IMR-90 (cell line): ENCODE measurements at regions not wholly inside any gene's neighbourhood (a gene's known extent, or its start where the extent isn't known, plus 50 kb on each side); places are given as distances from the start of the nearest gene placed in this dataset.

Source experiments
- ATAC-seq: fragments of 200-7000 bp; cut with Tn5 transposase; 2 replicates; pipeline ENCODE4 v1.9.1; 2020; ENCODE audit warnings: low read depth, mild to moderate bottlenecking, moderate library complexity
- BruUV-seq: library from RNA; stranded (reverse); fragments of 400-500 nt; replicated peaks from 2 replicates; lab custom pipeline; 2021; lab: Mats Ljungman, UMichigan
- CTCF ChIA-PET: fragments of 300-600 bp; formaldehyde crosslinking; extraction: SDS; loops from one replicate; lab custom pipeline; 2021; ENCODE audit warnings: antibody characterized with exemption; lab: Yijun Ruan, JAX
- POLR2A ChIA-PET: fragments of 300-600 bp; sonication (Branson Sonifier 250); formaldehyde crosslinking; loops from one replicate; lab custom pipeline; 2022; ENCODE audit warnings: antibody characterized with exemption; ENCODE audit not compliant: unreplicated experiment; lab: Charles Lee
- DNase-seq: peaks from one replicate; pipeline ENCODE4 v3.0.0; 2013
- H2AFZ ChIP-seq: replicated peaks from 2 replicates; pipeline ENCODE3; 2013; ENCODE audit warnings: low read length, mild to moderate bottlenecking; ENCODE audit not compliant: poor library complexity
- H2AK5ac ChIP-seq: 2 replicates; pipeline ENCODE4 v1.6.1; 2013; ENCODE audit warnings: low read depth, low read length, inconsistent platforms
- H2AK9ac ChIP-seq: replicated peaks from 2 replicates; pipeline ENCODE3; 2013; ENCODE audit warnings: mild to moderate bottlenecking, low read depth, low read length, moderate library complexity; ENCODE audit not compliant: poor library complexity
- H2BK120ac ChIP-seq: 2 replicates; pipeline ENCODE4 v1.6.1; 2013; ENCODE audit warnings: low read depth, low read length, inconsistent platforms
- H2BK15ac ChIP-seq: 3 replicates; pipeline ENCODE4 v1.6.1; 2013; ENCODE audit warnings: low read depth, low read length, inconsistent platforms
- H2BK20ac ChIP-seq: 2 replicates; pipeline ENCODE4 v1.6.1; 2013; ENCODE audit warnings: low read depth, mild to moderate bottlenecking, inconsistent platforms, low read length, moderate library complexity
- H2BK5ac ChIP-seq: 2 replicates; pipeline ENCODE4 v1.6.1; 2013; ENCODE audit warnings: mild to moderate bottlenecking, low read depth, low read length, inconsistent platforms; ENCODE audit not compliant: poor library complexity, severe bottlenecking
- H3K14ac ChIP-seq: replicated peaks from 2 replicates; pipeline ENCODE4 v1.6.1; 2013; ENCODE audit warnings: low read depth, low read length, inconsistent platforms
- H3K18ac ChIP-seq: 2 replicates; pipeline ENCODE4 v1.6.1; 2013; ENCODE audit warnings: low read depth, low read length, control low read depth
- H3K23ac ChIP-seq: 2 replicates; pipeline ENCODE4 v1.6.1; 2013; ENCODE audit warnings: low read depth, low read length, inconsistent platforms
- H3K27ac ChIP-seq: 2 replicates; pipeline ENCODE4 v1.5.1; 2013; ENCODE audit warnings: mild to moderate bottlenecking, control low read depth, low read length; ENCODE audit not compliant: insufficient read depth
- H3K27me3 ChIP-seq: 2 replicates; pipeline ENCODE4 v1.6.1; 2013; ENCODE audit warnings: low read length; ENCODE audit not compliant: control insufficient read depth, insufficient read depth
- H3K36me3 ChIP-seq: 2 replicates; pipeline ENCODE4 v1.6.1; 2013; ENCODE audit warnings: low read length, mixed read lengths; ENCODE audit not compliant: control insufficient read depth, insufficient read depth
- H3K4ac ChIP-seq: 2 replicates; pipeline ENCODE4 v1.6.1; 2013; ENCODE audit warnings: low read depth, low read length, inconsistent platforms
- H3K4me1 ChIP-seq: 2 replicates; pipeline ENCODE4 v1.6.1; 2013; ENCODE audit warnings: low read length, mixed read lengths; ENCODE audit not compliant: control insufficient read depth, insufficient read depth
- H3K4me2 ChIP-seq: 2 replicates; pipeline ENCODE4 v1.6.1; 2013; ENCODE audit warnings: low read depth, mild to moderate bottlenecking, control low read depth, low read length, moderate library complexity
- H3K4me3 ChIP-seq: 2 replicates; pipeline ENCODE4 v1.5.1; 2013; ENCODE audit warnings: low read depth, mild to moderate bottlenecking, control low read depth, low read length, moderate library complexity; ENCODE audit not compliant: insufficient read depth
- H3K56ac ChIP-seq: 2 replicates; pipeline ENCODE4 v1.6.1; 2013; ENCODE audit warnings: low read length, inconsistent platforms; ENCODE audit not compliant: insufficient read depth; ENCODE audit errors: extremely low read depth
- H3K79me1 ChIP-seq, 2 experiments: 2 replicates each; pipeline ENCODE4 v1.6.1; 2013; ENCODE audit warnings: low read length in 2 of 2, inconsistent platforms in 1 of 2, low read depth in 1 of 2
- H3K9ac ChIP-seq: 2 replicates; pipeline ENCODE4 v1.6.1; 2013; ENCODE audit warnings: low read depth, low read length, control low read depth
- H3K9me1 ChIP-seq: 2 replicates; pipeline ENCODE4 v1.6.1; 2013; ENCODE audit warnings: low read length, inconsistent platforms; ENCODE audit not compliant: insufficient read depth
- H3K9me3 ChIP-seq: 2 replicates; pipeline ENCODE4 v1.6.1; 2013; ENCODE audit warnings: low read length; ENCODE audit not compliant: control insufficient read depth, insufficient read depth
- H4K20me1 ChIP-seq: 2 replicates; pipeline ENCODE4 v1.6.1; 2013; ENCODE audit warnings: low read length, inconsistent platforms; ENCODE audit not compliant: insufficient read depth
- H4K5ac ChIP-seq: 2 replicates; pipeline ENCODE4 v1.6.1; 2013; ENCODE audit warnings: mild to moderate bottlenecking, low read depth, low read length, control low read depth
- H4K8ac ChIP-seq, 2 experiments: 2 replicates each; pipeline ENCODE4 v1.6.1; 2013; ENCODE audit warnings: low read depth in 2 of 2, low read length in 2 of 2, control low read depth in 1 of 2, inconsistent platforms in 1 of 2
- H4K91ac ChIP-seq: 2 replicates; pipeline ENCODE4 v1.6.1; 2013; ENCODE audit warnings: low read depth, low read length, inconsistent platforms; ENCODE audit not compliant: insufficient read depth
- BHLHE40 ChIP-seq: fragments of 150-350 bp; IDR thresholded peaks from 2 replicates; pipeline ENCODE4 v1.6.1; 2016; ENCODE audit warnings: mild to moderate bottlenecking, low read depth, low read length
- CEBPB ChIP-seq: IDR thresholded peaks from 2 replicates; pipeline ENCODE4 v1.6.1; 2012; ENCODE audit warnings: low read depth, low read length, improper control_type of control experiment
- FOS ChIP-seq: fragments of 150-350 bp; IDR thresholded peaks from 2 replicates; pipeline ENCODE4 v1.6.1; 2016; ENCODE audit warnings: low read depth, low read length
- MAFK ChIP-seq: IDR thresholded peaks from 2 replicates; pipeline ENCODE4 v1.6.1; 2012; ENCODE audit warnings: low read depth, low read length, improper control_type of control experiment
- MAZ ChIP-seq: IDR thresholded peaks from 2 replicates; pipeline ENCODE4 v1.6.1; 2012; ENCODE audit warnings: low read depth, mild to moderate bottlenecking, low read length, improper control_type of control experiment, moderate library complexity, borderline replicate concordance
- MXI1 ChIP-seq: IDR thresholded peaks from 2 replicates; pipeline ENCODE4 v1.6.1; 2012; ENCODE audit warnings: low read depth, mild to moderate bottlenecking, low read length, moderate library complexity, borderline replicate concordance
- NFE2L2 ChIP-seq: fragments of 150-350 bp; IDR thresholded peaks from 2 replicates; pipeline ENCODE4 v1.6.1; 2016; ENCODE audit warnings: low read depth, mild to moderate bottlenecking, low read length
- POLR2A ChIP-seq: IDR thresholded peaks from 2 replicates; pipeline ENCODE4 v1.6.1; 2012; ENCODE audit warnings: mild to moderate bottlenecking, low read depth, low read length
- RAD21 ChIP-seq: IDR thresholded peaks from 2 replicates; pipeline ENCODE4 v1.6.1; 2012; ENCODE audit warnings: low read length, improper control_type of control experiment
- RCOR1 ChIP-seq: IDR thresholded peaks from 2 replicates; pipeline ENCODE4 v1.6.1; 2012; ENCODE audit warnings: mild to moderate bottlenecking, low read length, improper control_type of control experiment; ENCODE audit not compliant: insufficient replicate concordance
- RFX5 ChIP-seq: IDR thresholded peaks from 2 replicates; pipeline ENCODE4 v1.8.0; 2012; ENCODE audit warnings: low read depth, mild to moderate bottlenecking, low read length, moderate library complexity
- WGBS, 2 experiments: methylation state at CpG; one replicate each; pipeline versions ENCODE4 v1.1.5 to v1.1.7; 2013; ENCODE audit warnings: missing lambda C conversion rate in 2 of 2; ENCODE audit not compliant: insufficient read length in 1 of 2; ENCODE audit errors: extremely low coverage in 2 of 2; 5-methylcytosine and 5-hydroxymethylcytosine counted together
- dilution Hi-C: fragments of 300-500 bp; cut with HindIII; formaldehyde crosslinking; loops from one replicate; pipeline ENCODE4 v1.14.3; 2018; ENCODE audit warnings: low sequenced_read_pairs; ENCODE audit not compliant: unreplicated experiment
- in situ Hi-C: fragments of 300-500 bp; cut with MboI; formaldehyde crosslinking; loops from 3 replicates; pipeline ENCODE4 v1.14.3; 2019; ENCODE audit warnings: low sequenced_read_pairs, inconsistent platforms, mixed read lengths
- intact Hi-C: fragments of 100-400 bp; cut with micrococcal nuclease; formaldehyde crosslinking; loops from 2 replicates; pipeline ENCODE4 v1.10.0; 2022
- TF ChIP-seq, protein P1 (sequence below): conservative IDR thresholded peaks from 2 replicates; pipeline ENCODE4 v1.5.1; 2012; ENCODE audit warnings: mild to moderate bottlenecking, low read depth, low read length, improper control_type of control experiment
- TF ChIP-seq, protein P2 (sequence below): fragments of 150-350 bp; IDR thresholded peaks from 2 replicates; pipeline ENCODE4 v1.6.1; 2016; ENCODE audit warnings: low read depth, mild to moderate bottlenecking, low read length, moderate library complexity, borderline replicate concordance
- TF ChIP-seq, protein P3 (sequence below): fragments of 150-350 bp; IDR thresholded peaks from 2 replicates; pipeline ENCODE4 v1.6.1; 2017; ENCODE audit warnings: mild to moderate bottlenecking, antibody characterized with exemption, low read length, low read depth

DNA sequence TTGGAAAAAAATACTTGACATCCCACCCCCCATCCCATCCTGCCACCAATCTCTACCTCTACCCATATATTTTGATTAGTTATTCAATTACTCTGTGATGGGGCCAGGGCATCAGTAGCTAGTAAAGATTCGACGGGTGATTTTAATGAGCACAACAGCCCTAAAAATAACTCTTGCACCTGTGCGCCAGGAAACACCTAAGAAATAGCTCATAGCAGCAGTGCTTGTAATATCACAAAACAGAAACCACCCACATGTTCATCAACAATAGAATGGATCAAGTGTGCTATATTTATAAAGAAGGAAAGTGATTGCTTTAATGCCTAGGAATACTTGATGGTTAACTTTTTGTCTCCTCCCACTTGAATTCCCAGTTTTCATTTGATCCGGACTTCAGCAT lies 225.6 kb upstream of the LCORL start:
- H2AK9ac ChIP-seq, result no peak overlapping the region
- H3K9ac ChIP-seq, result no peak overlapping the region
- H3K4ac ChIP-seq, result no peak overlapping the region
- dilution Hi-C loops, result no loop called here
- H2BK120ac ChIP-seq, result no peak overlapping the region
- no TSS peak for BruUV-seq
- no peak overlapping the region for H3K14ac ChIP-seq
- peaks cover 4% of the 10 kb centered on the region; the same call in 1 of the 2 replicates for H3K9me3 ChIP-seq
- H4K5ac ChIP-seq, result no peak overlapping the region
- intact Hi-C loops, result no loop called here
- no peak overlapping the region for H4K91ac ChIP-seq
- H2BK15ac ChIP-seq, result no peak overlapping the region
- no peaks in the 10 kb centered on the region for H4K20me1 ChIP-seq
- no peak for ATAC-seq
- CTCF ChIA-PET, result no interaction called here
- WGBS, 2 experiments, result no CpG with 5 or more reads among the region's 4 CpGs
- in situ Hi-C loops, result no loop called here
- H4K8ac ChIP-seq, result no peak overlapping the region
- no peak overlapping the region for H3K4me2 ChIP-seq
- no peak overlapping the region for H3K4me3 ChIP-seq
- H3K27me3 ChIP-seq, result no peaks in the 10 kb centered on the region
- TF ChIP-seq FOS (no peak), MAFK (no peak), BHLHE40 (no peak), MXI1 (no peak), POLR2A (no peak), NFE2L2 (no peak), RAD21 (no peak), RFX5 (no peak), RCOR1 (no peak), CEBPB (no peak), MAZ (no peak)
- TF ChIP-seq, protein P1, sequence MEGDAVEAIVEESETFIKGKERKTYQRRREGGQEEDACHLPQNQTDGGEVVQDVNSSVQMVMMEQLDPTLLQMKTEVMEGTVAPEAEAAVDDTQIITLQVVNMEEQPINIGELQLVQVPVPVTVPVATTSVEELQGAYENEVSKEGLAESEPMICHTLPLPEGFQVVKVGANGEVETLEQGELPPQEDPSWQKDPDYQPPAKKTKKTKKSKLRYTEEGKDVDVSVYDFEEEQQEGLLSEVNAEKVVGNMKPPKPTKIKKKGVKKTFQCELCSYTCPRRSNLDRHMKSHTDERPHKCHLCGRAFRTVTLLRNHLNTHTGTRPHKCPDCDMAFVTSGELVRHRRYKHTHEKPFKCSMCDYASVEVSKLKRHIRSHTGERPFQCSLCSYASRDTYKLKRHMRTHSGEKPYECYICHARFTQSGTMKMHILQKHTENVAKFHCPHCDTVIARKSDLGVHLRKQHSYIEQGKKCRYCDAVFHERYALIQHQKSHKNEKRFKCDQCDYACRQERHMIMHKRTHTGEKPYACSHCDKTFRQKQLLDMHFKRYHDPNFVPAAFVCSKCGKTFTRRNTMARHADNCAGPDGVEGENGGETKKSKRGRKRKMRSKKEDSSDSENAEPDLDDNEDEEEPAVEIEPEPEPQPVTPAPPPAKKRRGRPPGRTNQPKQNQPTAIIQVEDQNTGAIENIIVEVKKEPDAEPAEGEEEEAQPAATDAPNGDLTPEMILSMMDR, result no peak
- TF ChIP-seq, protein P2, sequence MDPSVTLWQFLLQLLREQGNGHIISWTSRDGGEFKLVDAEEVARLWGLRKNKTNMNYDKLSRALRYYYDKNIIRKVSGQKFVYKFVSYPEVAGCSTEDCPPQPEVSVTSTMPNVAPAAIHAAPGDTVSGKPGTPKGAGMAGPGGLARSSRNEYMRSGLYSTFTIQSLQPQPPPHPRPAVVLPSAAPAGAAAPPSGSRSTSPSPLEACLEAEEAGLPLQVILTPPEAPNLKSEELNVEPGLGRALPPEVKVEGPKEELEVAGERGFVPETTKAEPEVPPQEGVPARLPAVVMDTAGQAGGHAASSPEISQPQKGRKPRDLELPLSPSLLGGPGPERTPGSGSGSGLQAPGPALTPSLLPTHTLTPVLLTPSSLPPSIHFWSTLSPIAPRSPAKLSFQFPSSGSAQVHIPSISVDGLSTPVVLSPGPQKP, result no peak
- TF ChIP-seq, protein P3, sequence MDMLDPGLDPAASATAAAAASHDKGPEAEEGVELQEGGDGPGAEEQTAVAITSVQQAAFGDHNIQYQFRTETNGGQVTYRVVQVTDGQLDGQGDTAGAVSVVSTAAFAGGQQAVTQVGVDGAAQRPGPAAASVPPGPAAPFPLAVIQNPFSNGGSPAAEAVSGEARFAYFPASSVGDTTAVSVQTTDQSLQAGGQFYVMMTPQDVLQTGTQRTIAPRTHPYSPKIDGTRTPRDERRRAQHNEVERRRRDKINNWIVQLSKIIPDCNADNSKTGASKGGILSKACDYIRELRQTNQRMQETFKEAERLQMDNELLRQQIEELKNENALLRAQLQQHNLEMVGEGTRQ, result no peak
- H2AK5ac ChIP-seq, result no peak overlapping the region
- H3K79me1 ChIP-seq, result no peaks in the 10 kb centered on the region
- no peaks in the 10 kb centered on the region for H3K9me1 ChIP-seq
- no peak overlapping the region for H3K18ac ChIP-seq
- H3K4me1 ChIP-seq, result no peaks in the 10 kb centered on the region
- H3K36me3 ChIP-seq, result no peaks in the 10 kb centered on the region
- DNase-seq, result no peak
- no peak overlapping the region for H3K27ac ChIP-seq
- H2AFZ ChIP-seq, result no peak overlapping the region
- H3K56ac ChIP-seq, result no peak overlapping the region
- H2BK20ac ChIP-seq, result no peak overlapping the region
- H2BK5ac ChIP-seq, result no peak overlapping the region
- H3K23ac ChIP-seq, result no peak overlapping the region
- POLR2A ChIA-PET, result no interaction called here
